H9 (cell line): ENCODE measurements at regions not wholly inside any gene's neighbourhood (a gene's known extent, or its start where the extent isn't known, plus 50 kb on each side); places are given as distances from the start of the nearest gene placed in this dataset.

Source experiments
- DNase-seq: peaks from one replicate; pipeline ENCODE4 v3.0.0-alpha.2; 2017
- H2AFZ ChIP-seq: one replicate; pipeline ENCODE4 v1.6.1; 2013; ENCODE audit warnings: mild to moderate bottlenecking, low read length, control low read depth, moderate library complexity
- H2AK5ac ChIP-seq: 2 replicates; pipeline ENCODE4 v1.6.1; 2013; ENCODE audit warnings: low read length, control low read depth, mixed read lengths; ENCODE audit not compliant: insufficient read length
- H2BK120ac ChIP-seq: one replicate; pipeline ENCODE4 v1.6.1; 2013; ENCODE audit warnings: low read depth, mild to moderate bottlenecking, low read length, control low read depth, inconsistent platforms; ENCODE audit not compliant: poor library complexity, severe bottlenecking
- H2BK12ac ChIP-seq: 2 replicates; pipeline ENCODE4 v1.6.1; 2013; ENCODE audit warnings: low read length, control low read depth, mixed read lengths, low read depth; ENCODE audit not compliant: insufficient read length
- H2BK15ac ChIP-seq: 2 replicates; pipeline ENCODE4 v1.6.1; 2013; ENCODE audit warnings: low read depth, low read length, control low read depth
- H2BK20ac ChIP-seq: one replicate; pipeline ENCODE4 v1.6.1; 2013; ENCODE audit warnings: low read depth, mild to moderate bottlenecking, low read length, control low read depth, inconsistent platforms; ENCODE audit not compliant: poor library complexity, severe bottlenecking
- H2BK5ac ChIP-seq: 2 replicates; pipeline ENCODE4 v1.6.1; 2013; ENCODE audit warnings: low read length, control low read depth, mixed read lengths; ENCODE audit not compliant: insufficient read length
- H3K14ac ChIP-seq: 2 replicates; pipeline ENCODE4 v1.6.1; 2013; ENCODE audit warnings: low read length, control low read depth; ENCODE audit not compliant: insufficient read depth
- H3K18ac ChIP-seq: 2 replicates; pipeline ENCODE4 v1.6.1; 2013; ENCODE audit warnings: low read depth, mild to moderate bottlenecking, mixed read lengths, low read length, control low read depth; ENCODE audit not compliant: insufficient read length
- H3K23ac ChIP-seq: 2 replicates; pipeline ENCODE4 v1.6.1; 2013; ENCODE audit warnings: low read length, control low read depth, mixed read lengths, low read depth; ENCODE audit not compliant: insufficient read length
- H3K23me2 ChIP-seq: 2 replicates; pipeline ENCODE4 v1.6.1; 2013; ENCODE audit warnings: low read depth, mild to moderate bottlenecking, mixed read lengths, low read length, control low read depth; ENCODE audit not compliant: insufficient read length, poor library complexity, severe bottlenecking
- H3K27ac ChIP-seq: 2 replicates; pipeline ENCODE4 v1.5.1; 2013; ENCODE audit warnings: low read length, control low read depth, mixed read lengths, low read depth; ENCODE audit not compliant: insufficient read length
- H3K27me3 ChIP-seq: 2 replicates; pipeline ENCODE4 v1.6.1; 2013; ENCODE audit warnings: low read length, control low read depth, inconsistent platforms; ENCODE audit not compliant: insufficient read depth
- H3K4ac ChIP-seq: 2 replicates; pipeline ENCODE4 v1.6.1; 2013; ENCODE audit warnings: low read depth, mild to moderate bottlenecking, control low read depth, inconsistent platforms, low read length, moderate library complexity
- H3K4me1 ChIP-seq: 2 replicates; pipeline ENCODE4 v1.6.1; 2013; ENCODE audit warnings: low read length, control low read depth, inconsistent platforms; ENCODE audit not compliant: insufficient read depth
- H3K4me2 ChIP-seq: 2 replicates; pipeline ENCODE4 v1.6.1; 2013; ENCODE audit warnings: low read length, control low read depth, mixed read lengths; ENCODE audit not compliant: insufficient read length, insufficient read depth
- H3K56ac ChIP-seq: 2 replicates; pipeline ENCODE4 v1.6.1; 2013; ENCODE audit warnings: low read depth, mild to moderate bottlenecking, mixed read lengths, low read length, control low read depth; ENCODE audit not compliant: insufficient read length
- H3K79me1 ChIP-seq: 2 replicates; pipeline ENCODE4 v1.6.1; 2013; ENCODE audit warnings: low read depth, mild to moderate bottlenecking, moderate library complexity, low read length, control low read depth, inconsistent platforms; ENCODE audit not compliant: insufficient read depth, poor library complexity, severe bottlenecking
- H3K79me2 ChIP-seq: 2 replicates; pipeline ENCODE4 v1.6.1; 2013; ENCODE audit warnings: low read length, control low read depth, inconsistent platforms; ENCODE audit not compliant: insufficient read depth
- H3K9ac ChIP-seq: 2 replicates; pipeline ENCODE4 v1.6.1; 2013; ENCODE audit warnings: low read length, control low read depth, mixed read lengths; ENCODE audit not compliant: insufficient read length; ENCODE audit errors: extremely low read depth
- H3K9me3 ChIP-seq: one replicate; pipeline ENCODE4 v1.6.1; 2013; ENCODE audit warnings: low read depth, low read length, inconsistent platforms; ENCODE audit not compliant: control insufficient read depth
- H3T11ph ChIP-seq: one replicate; pipeline ENCODE4 v1.6.1; 2013; ENCODE audit warnings: mild to moderate bottlenecking, low read length, control low read depth, inconsistent platforms
- H4K20me1 ChIP-seq: one replicate; pipeline ENCODE4 v1.6.1; 2013; ENCODE audit not compliant: control insufficient read depth, insufficient read length, insufficient read depth
- H4K5ac ChIP-seq: 2 replicates; pipeline ENCODE4 v1.6.1; 2013; ENCODE audit warnings: low read depth, mild to moderate bottlenecking, mixed read lengths, low read length, control low read depth; ENCODE audit not compliant: insufficient read length
- H4K8ac ChIP-seq: replicated peaks from 2 replicates; pipeline ENCODE4 v1.6.1; 2013; ENCODE audit warnings: low read length, control low read depth, mixed read lengths, low read depth; ENCODE audit not compliant: insufficient read length
- H4K91ac ChIP-seq: 2 replicates; pipeline ENCODE4 v1.6.1; 2013; ENCODE audit warnings: low read depth, mild to moderate bottlenecking, moderate library complexity, mixed read lengths, low read length, control low read depth; ENCODE audit not compliant: insufficient read length
- H3K27ac Mint-ChIP-seq, 3 experiments: 2 replicates in 2 of 3; 3 replicates in 1 of 3; pipeline ENCODE4 v1.8.0; 2020 to 2021; ENCODE audit warnings: mixed read lengths in 3 of 3, mild to moderate bottlenecking in 1 of 3, moderate library complexity in 1 of 3
- H3K27me3 Mint-ChIP-seq: 2 replicates; pipeline ENCODE4 v1.8.0; 2021; ENCODE audit warnings: low read depth, mild to moderate bottlenecking, moderate library complexity, mixed read lengths
- H3K36me3 Mint-ChIP-seq, 3 experiments: 2 replicates in 2 of 3; 3 replicates in 1 of 3; pipeline ENCODE4 v1.8.0; 2020 to 2021; ENCODE audit warnings: low read depth in 3 of 3, mixed read lengths in 3 of 3; ENCODE audit not compliant: insufficient read depth in 1 of 3
- H3K4me1 Mint-ChIP-seq, 2 experiments: 2 replicates each; pipeline ENCODE4 v1.8.0; 2020; ENCODE audit warnings: mixed read lengths in 2 of 2
- H3K4me3 Mint-ChIP-seq, 2 experiments: 2 replicates in 1 of 2; 3 replicates in 1 of 2; pipeline ENCODE4 v1.8.0; 2020 to 2021; ENCODE audit warnings: mild to moderate bottlenecking in 2 of 2, mixed read lengths in 2 of 2, moderate library complexity in 1 of 2
- H3K9me3 Mint-ChIP-seq, 2 experiments: 2 replicates in 1 of 2; 3 replicates in 1 of 2; pipeline ENCODE4 v1.8.0; 2020; ENCODE audit warnings: mild to moderate bottlenecking in 2 of 2, mixed read lengths in 2 of 2, moderate library complexity in 1 of 2
- WGBS: extraction: QIAGEN DNeasy Blood & Tissue Kit; methylation state at CpG from one replicate; pipeline ENCODE4 v1.1.7; 2013; ENCODE audit warnings: missing lambda C conversion rate, low lambda C conversion rate, mixed read lengths; ENCODE audit not compliant: insufficient read length; ENCODE audit errors: extremely low coverage; 5-methylcytosine and 5-hydroxymethylcytosine counted together
- TF ChIP-seq, protein P1 (sequence below): fragments of 200-600 bp; sonication (generic); conservative IDR thresholded peaks from 3 replicates; pipeline ENCODE4 v1.8.0; 2021; ENCODE audit warnings: antibody characterized with exemption, mild to moderate bottlenecking

DNA sequence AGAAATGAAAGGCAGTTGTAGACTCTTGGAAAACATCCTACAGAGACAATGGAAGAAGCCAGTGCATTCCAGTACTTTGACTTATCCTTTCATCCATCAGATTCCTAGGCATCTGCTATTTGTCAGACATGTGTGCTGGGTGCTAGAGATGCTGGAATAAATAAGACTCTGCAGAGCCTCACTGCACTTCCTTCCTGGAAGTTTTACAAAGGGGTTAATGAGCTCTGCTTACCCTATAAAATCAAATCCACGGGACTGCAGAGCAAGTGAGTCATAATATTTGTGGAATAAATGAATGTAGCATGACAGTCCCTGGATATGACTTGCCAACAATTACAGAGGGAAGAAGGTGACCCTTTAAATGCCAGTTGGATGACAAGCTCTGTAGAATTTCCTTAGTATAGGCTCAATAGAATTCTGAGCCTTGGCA is 52.7 kb upstream of the NPAS2 start:
- H3K9me3 ChIP-seq: no peaks in the 10 kb centered on the region
- no peak overlapping the region for H4K5ac ChIP-seq

More for the DNA sequence above, 52.7 kb upstream of the NPAS2 start:
- Histone ChIP-seq H2BK15ac (no peak overlapping the region), H3K79me2 (no peaks in the 10 kb centered on the region), H3K23me2 (no peaks in the 10 kb centered on the region), H2BK12ac (no peak overlapping the region), H4K8ac (no peak overlapping the region), H2BK20ac (no peak overlapping the region), H3K4ac (no peak overlapping the region), H3K9ac (no peak overlapping the region), H3K27ac (no peak overlapping the region), H2AFZ (no peak overlapping the region), H3K18ac (no peak overlapping the region), H3K14ac (no peak overlapping the region), H2BK5ac (no peak overlapping the region), H3K4me2 (no peak overlapping the region), H3K23ac (no peak overlapping the region), H3K56ac (no peak overlapping the region), H3K27me3 (no peaks in the 10 kb centered on the region), H3K4me1 (no peaks in the 10 kb centered on the region), H3K79me1 (no peaks in the 10 kb centered on the region), H3T11ph (no peak overlapping the region), H2AK5ac (no peak overlapping the region), H2BK120ac (no peak overlapping the region), H4K91ac (no peak overlapping the region), H4K20me1 (no peaks in the 10 kb centered on the region)
- TF ChIP-seq, protein P1, sequence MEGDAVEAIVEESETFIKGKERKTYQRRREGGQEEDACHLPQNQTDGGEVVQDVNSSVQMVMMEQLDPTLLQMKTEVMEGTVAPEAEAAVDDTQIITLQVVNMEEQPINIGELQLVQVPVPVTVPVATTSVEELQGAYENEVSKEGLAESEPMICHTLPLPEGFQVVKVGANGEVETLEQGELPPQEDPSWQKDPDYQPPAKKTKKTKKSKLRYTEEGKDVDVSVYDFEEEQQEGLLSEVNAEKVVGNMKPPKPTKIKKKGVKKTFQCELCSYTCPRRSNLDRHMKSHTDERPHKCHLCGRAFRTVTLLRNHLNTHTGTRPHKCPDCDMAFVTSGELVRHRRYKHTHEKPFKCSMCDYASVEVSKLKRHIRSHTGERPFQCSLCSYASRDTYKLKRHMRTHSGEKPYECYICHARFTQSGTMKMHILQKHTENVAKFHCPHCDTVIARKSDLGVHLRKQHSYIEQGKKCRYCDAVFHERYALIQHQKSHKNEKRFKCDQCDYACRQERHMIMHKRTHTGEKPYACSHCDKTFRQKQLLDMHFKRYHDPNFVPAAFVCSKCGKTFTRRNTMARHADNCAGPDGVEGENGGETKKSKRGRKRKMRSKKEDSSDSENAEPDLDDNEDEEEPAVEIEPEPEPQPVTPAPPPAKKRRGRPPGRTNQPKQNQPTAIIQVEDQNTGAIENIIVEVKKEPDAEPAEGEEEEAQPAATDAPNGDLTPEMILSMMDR: no peak
- H3K4me3 Mint-ChIP-seq: no peak overlapping the region
- no peaks in the 10 kb centered on the region for H3K36me3 Mint-ChIP-seq
- peaks cover 0 to 4% of the 10 kb centered on the region in 2 experiments; a peak in 3 of 5 replicates for H3K9me3 Mint-ChIP-seq
- peaks cover 0 to 9% of the 10 kb centered on the region in 2 experiments; a peak in 1 of 4 replicates for H3K4me1 Mint-ChIP-seq
- no peak for DNase-seq
- peaks cover 8% of the 10 kb centered on the region for H3K27me3 Mint-ChIP-seq
- no CpG with 5 or more reads among the region's 1 CpG for WGBS
- no peak overlapping the region for H3K27ac Mint-ChIP-seq
